Lower lobe of right lung (tissue), 2 donors: ENCODE measurements at regions not wholly inside any gene's neighbourhood (a gene's known extent, or its start where the extent isn't known, plus 50 kb on each side); places are given as distances from the start of the nearest gene placed in this dataset.

Source experiments
- ATAC-seq, 2 donors: fragments of 200-7000 bp; cut with Tn5 transposase; one replicate each; pipeline ENCODE4 v1.9.1; 2020 to 2022; ENCODE audit warnings: mild to moderate bottlenecking in 2 of 2, moderate library complexity in 2 of 2
- DNase-seq: peaks from one replicate; pipeline ENCODE4 v3.0.0-alpha.2; 2020
- H3K27ac ChIP-seq: fragments of 200-600 bp; one replicate; pipeline ENCODE4 v1.8.0; 2022
- H3K27me3 ChIP-seq: fragments of 200-600 bp; one replicate; pipeline ENCODE4 v1.8.0; 2022; ENCODE audit warnings: low read depth
- H3K36me3 ChIP-seq: fragments of 200-600 bp; one replicate; pipeline ENCODE4 v1.8.0; 2022; ENCODE audit warnings: mild to moderate bottlenecking
- H3K4me1 ChIP-seq: fragments of 200-600 bp; one replicate; pipeline ENCODE4 v1.8.0; 2022
- H3K4me3 ChIP-seq: fragments of 200-600 bp; one replicate; pipeline ENCODE4 v1.8.0; 2022; ENCODE audit warnings: mild to moderate bottlenecking
- H3K9me3 ChIP-seq: fragments of 200-600 bp; one replicate; pipeline ENCODE4 v1.8.0; 2022
- intact Hi-C: fragments of 100-400 bp; cut with DNase I; formaldehyde crosslinking; loops from one replicate; pipeline ENCODE4 v1.11.0; 2022
- TF ChIP-seq, protein P1 (sequence below): fragments of 200-600 bp; IDR thresholded peaks from one replicate; pipeline ENCODE4 v1.8.0; 2022; ENCODE audit warnings: antibody characterized with exemption, mild to moderate bottlenecking
- donor health status: DM: no; HTN: yes; CAD: no; lungs with severe emphysema.

DNA sequence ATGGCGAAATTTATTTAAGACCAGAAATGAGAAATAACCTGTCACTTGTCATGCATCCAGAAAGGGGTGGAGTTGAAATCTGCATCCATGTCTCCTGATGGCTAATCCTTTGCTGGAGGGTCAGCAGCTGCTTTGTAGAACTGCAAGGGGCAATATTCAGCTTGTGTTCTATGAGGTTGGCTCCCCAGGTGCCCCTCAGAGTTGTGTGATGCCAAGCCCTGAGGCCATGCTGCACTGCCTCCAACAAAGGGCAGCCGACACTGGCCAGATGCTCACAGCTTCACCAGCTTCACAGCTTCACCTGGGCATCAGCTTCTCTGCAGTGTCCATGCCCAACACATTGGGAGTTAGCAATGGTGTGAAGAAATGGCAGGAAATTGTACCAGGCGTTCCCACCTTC lies 64.0 kb upstream of the TMEM72 start:
- ATAC-seq = no peak
- H3K9me3 ChIP-seq = no peaks in the 10 kb centered on the region
- DNase-seq = no peak
- H3K27me3 ChIP-seq = no peaks in the 10 kb centered on the region
- H3K27ac ChIP-seq = no peak overlapping the region
- no peaks in the 10 kb centered on the region for H3K4me1 ChIP-seq
- no peak overlapping the region for H3K4me3 ChIP-seq
- TF ChIP-seq, protein P1, sequence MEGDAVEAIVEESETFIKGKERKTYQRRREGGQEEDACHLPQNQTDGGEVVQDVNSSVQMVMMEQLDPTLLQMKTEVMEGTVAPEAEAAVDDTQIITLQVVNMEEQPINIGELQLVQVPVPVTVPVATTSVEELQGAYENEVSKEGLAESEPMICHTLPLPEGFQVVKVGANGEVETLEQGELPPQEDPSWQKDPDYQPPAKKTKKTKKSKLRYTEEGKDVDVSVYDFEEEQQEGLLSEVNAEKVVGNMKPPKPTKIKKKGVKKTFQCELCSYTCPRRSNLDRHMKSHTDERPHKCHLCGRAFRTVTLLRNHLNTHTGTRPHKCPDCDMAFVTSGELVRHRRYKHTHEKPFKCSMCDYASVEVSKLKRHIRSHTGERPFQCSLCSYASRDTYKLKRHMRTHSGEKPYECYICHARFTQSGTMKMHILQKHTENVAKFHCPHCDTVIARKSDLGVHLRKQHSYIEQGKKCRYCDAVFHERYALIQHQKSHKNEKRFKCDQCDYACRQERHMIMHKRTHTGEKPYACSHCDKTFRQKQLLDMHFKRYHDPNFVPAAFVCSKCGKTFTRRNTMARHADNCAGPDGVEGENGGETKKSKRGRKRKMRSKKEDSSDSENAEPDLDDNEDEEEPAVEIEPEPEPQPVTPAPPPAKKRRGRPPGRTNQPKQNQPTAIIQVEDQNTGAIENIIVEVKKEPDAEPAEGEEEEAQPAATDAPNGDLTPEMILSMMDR = no peak
- intact Hi-C loops = no loop called here
- H3K36me3 ChIP-seq = no peaks in the 10 kb centered on the region

DNA sequence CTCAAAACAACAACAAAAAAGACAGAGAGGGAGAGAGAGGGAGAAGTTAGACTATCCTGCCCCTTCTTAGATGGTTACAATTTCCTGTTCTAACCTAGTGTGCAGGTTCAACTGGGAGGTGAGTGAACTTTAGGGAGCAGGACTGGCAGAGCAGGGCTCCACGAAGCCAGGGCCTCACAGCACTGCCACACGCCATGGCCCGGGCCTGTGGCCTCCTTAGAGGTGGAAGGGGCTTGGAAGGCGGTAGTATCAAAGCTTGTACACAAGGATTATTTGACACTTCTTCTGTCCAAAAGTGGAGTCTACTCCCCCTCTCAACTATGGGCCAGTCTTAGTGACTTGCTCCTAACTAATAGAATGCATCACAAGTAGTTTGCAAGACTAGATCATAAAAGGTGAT lies 62.9 kb upstream of the TMEM72 start:
- H3K9me3 ChIP-seq = no peaks in the 10 kb centered on the region
- DNase-seq = no peak
- H3K4me1 ChIP-seq = no peaks in the 10 kb centered on the region
- intact Hi-C loops = no loop called here
- no peak for ATAC-seq
- H3K27ac ChIP-seq = no peak overlapping the region
- TF ChIP-seq, protein P1 = no peak
- H3K4me3 ChIP-seq = no peak overlapping the region
- no peaks in the 10 kb centered on the region for H3K36me3 ChIP-seq
- H3K27me3 ChIP-seq = no peaks in the 10 kb centered on the region

DNA sequence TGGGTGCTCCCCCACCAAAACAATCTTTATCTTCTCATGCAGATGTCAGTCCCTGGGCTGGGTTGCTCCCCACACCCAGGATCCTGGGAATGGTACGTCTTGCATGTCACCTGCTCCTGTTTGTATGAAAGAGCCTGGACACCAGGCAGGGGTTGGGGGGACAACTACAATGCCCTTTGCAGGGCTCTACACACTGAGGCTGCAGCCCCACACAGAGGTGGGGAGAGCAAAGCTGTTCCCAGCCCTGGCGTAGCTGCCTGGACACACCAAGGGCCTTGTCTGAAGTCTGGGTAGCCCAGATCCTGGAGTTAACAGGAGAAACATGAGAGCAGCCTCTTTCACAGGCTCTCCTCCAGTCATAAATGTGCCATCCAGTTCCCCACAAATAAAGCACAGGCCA lies 61.2 kb upstream of the TMEM72 start:
- intact Hi-C loops = no loop called here

DNA sequence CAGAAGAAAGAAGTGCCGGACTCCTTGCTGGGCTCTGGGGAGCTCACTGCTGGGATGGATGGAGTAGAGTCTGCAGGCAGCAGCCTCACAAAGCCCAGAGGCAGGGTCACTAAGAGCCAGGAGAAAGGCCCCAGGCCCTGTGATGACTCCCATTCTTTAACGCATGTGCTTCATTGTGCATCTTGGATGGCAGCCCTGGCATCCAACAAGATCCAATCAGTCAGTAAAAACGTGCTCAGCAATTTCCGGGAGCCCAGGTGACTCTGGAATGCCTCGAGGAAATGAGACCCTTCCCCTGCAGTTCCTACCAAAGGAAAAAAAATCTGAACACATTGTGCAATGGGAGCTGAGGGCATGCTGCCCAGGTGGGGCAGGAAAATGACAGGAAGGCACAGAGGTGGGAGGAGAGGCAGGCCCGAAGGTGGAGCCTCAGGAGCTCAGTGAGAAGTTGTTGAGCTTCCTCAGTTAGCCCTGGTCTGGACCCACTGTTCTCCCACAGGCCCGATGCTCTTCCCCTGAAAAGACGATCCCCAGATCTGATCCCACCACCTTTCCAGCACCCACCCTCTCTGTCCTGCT lies 60.7 kb upstream of the TMEM72 start:
- Histone ChIP-seq H3K9me3 (no peaks in the 10 kb centered on the region), H3K4me1 (no peaks in the 10 kb centered on the region), H3K27ac (no peak overlapping the region), H3K27me3 (no peaks in the 10 kb centered on the region), H3K36me3 (no peaks in the 10 kb centered on the region), H3K4me3 (no peak overlapping the region)
- TF ChIP-seq, protein P1 = no peak
- DNase-seq (no peak), ATAC-seq (no peak)
- intact Hi-C loops = no loop called here

More for the DNA sequence above, 61.2 kb upstream of the TMEM72 start:
- Histone ChIP-seq H3K36me3 (no peaks in the 10 kb centered on the region), H3K9me3 (no peaks in the 10 kb centered on the region), H3K27me3 (no peaks in the 10 kb centered on the region), H3K4me3 (no peak overlapping the region), H3K27ac (no peak overlapping the region), H3K4me1 (no peaks in the 10 kb centered on the region)
- no peak for ATAC-seq
- TF ChIP-seq, protein P1 = no peak
- no peak for DNase-seq

DNA sequence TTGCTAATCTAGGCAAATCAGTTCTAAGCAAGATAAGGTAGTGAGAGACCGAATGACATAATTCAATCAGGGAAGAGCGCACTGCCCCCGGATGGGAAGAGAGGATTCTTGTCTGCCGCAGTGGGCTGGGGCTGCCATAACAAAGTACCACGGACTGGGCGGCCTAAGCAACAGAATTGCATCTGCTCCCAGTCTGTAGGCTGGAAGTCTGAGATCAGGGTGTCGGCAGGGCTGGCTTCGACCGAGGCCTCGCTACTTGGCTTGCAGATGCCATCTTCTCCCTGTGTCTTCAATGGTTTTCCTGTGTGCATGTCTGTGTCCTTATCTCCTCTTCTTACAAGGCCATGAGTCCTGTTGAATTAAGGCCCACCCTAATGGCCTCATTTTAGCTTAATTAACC lies 59.7 kb upstream of the TMEM72 start:
- DNase-seq (no peak), ATAC-seq (no peak)
- Histone ChIP-seq H3K4me3 (no peak overlapping the region), H3K36me3 (no peaks in the 10 kb centered on the region), H3K4me1 (no peaks in the 10 kb centered on the region), H3K9me3 (no peaks in the 10 kb centered on the region), H3K27me3 (no peaks in the 10 kb centered on the region), H3K27ac (no peak overlapping the region)
- intact Hi-C loops = no loop called here
- TF ChIP-seq, protein P1 = no peak

DNA sequence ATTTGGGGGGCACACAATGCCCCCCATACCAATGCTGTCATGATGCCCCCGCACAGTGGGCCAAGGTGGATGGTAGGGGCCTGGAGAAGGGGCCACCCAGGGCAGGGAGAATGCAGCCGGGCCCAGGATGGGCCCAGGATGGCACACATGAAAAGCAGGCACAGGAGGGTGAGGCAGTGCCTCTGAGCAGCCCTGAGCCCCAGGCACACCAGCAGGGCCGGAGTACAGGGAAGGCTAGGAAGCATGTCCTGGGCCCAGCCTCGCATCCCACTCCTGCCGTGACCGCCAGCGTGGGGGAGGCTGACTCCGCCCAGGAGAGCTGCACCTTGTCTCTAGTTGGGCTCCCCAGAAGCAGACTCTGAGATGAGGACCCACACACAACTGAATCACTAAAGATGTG lies 59.3 kb upstream of the TMEM72 start:
- intact Hi-C loops = no loop called here
- no peak for DNase-seq
- Histone ChIP-seq H3K4me3 (no peak overlapping the region), H3K27ac (no peak overlapping the region), H3K9me3 (no peaks in the 10 kb centered on the region), H3K27me3 (no peaks in the 10 kb centered on the region), H3K36me3 (no peaks in the 10 kb centered on the region), H3K4me1 (no peaks in the 10 kb centered on the region)
- ATAC-seq = no peak
- TF ChIP-seq, protein P1 = no peak
